Neuronal stem cell (in vitro differentiated cells): ENCODE measurements at regions not wholly inside any gene's neighbourhood (a gene's known extent, or its start where the extent isn't known, plus 50 kb on each side); places are given as distances from the start of the nearest gene placed in this dataset.
"Not testable (repeated sequence)": the region's sequence is repeated elsewhere in the genome, so short reads cannot be mapped to it uniquely, and the experiment has no call there.

Experiments
- DNase-seq: peaks from one replicate; pipeline ENCODE4 v3.0.0-alpha.2; 2013; ENCODE audit warnings: low spot score
- H2AFZ ChIP-seq: one replicate; pipeline ENCODE4 v1.6.1; 2013; ENCODE audit warnings: mild to moderate bottlenecking, low read length, inconsistent platforms
- H2AK5ac ChIP-seq: 2 replicates; pipeline ENCODE4 v1.6.1; 2013; ENCODE audit warnings: low read depth, mild to moderate bottlenecking, inconsistent platforms, low read length, moderate library complexity, mixed read lengths
- H2BK120ac ChIP-seq: 2 replicates; pipeline ENCODE4 v1.6.1; 2013; ENCODE audit warnings: low read depth, mild to moderate bottlenecking, inconsistent platforms, low read length, moderate library complexity, mixed read lengths
- H2BK12ac ChIP-seq: one replicate; pipeline ENCODE4 v1.6.1; 2013; ENCODE audit warnings: low read length, inconsistent platforms
- H2BK15ac ChIP-seq: 2 replicates; pipeline ENCODE4 v1.6.1; 2013; ENCODE audit warnings: mild to moderate bottlenecking, low read length, inconsistent platforms, mixed read lengths
- H2BK5ac ChIP-seq: one replicate; pipeline ENCODE4 v1.6.1; 2013; ENCODE audit warnings: inconsistent platforms, mild to moderate bottlenecking, low read length, moderate library complexity
- H3K14ac ChIP-seq: one replicate; pipeline ENCODE4 v1.6.1; 2013; ENCODE audit warnings: low read length, inconsistent platforms
- H3K18ac ChIP-seq: 2 replicates; pipeline ENCODE4 v1.6.1; 2013; ENCODE audit warnings: low read length, inconsistent platforms
- H3K23ac ChIP-seq: 2 replicates; pipeline ENCODE4 v1.6.1; 2013; ENCODE audit warnings: low read depth, mild to moderate bottlenecking, mixed read lengths, low read length, inconsistent platforms; ENCODE audit not compliant: poor library complexity
- H3K27ac ChIP-seq: replicated peaks from 3 replicates; pipeline ENCODE4 v1.5.1; 2013; ENCODE audit warnings: low read length, inconsistent platforms
- H3K27me3 ChIP-seq, 3 experiments: 2 replicates each; pipeline ENCODE4 v1.6.1; 2013; ENCODE audit warnings: low read length in 3 of 3, mild to moderate bottlenecking in 2 of 3, inconsistent platforms in 1 of 3, low read depth in 1 of 3, mixed read lengths in 1 of 3, moderate library complexity in 1 of 3; ENCODE audit not compliant: control insufficient read depth in 3 of 3, insufficient read depth in 3 of 3
- H3K36me3 ChIP-seq, 2 donors: replicated peaks in 1 of 2; 2 replicates each; pipeline ENCODE4 v1.6.1; 2013; ENCODE audit warnings: low read length in 2 of 2; ENCODE audit not compliant: control insufficient read depth in 2 of 2, insufficient read depth in 2 of 2
- H3K4ac ChIP-seq: 2 replicates; pipeline ENCODE4 v1.6.1; 2013; ENCODE audit warnings: inconsistent platforms, mild to moderate bottlenecking, low read length, moderate library complexity
- H3K4me1 ChIP-seq, 2 donors: 1 replicate in 1 of 2; 2 replicates in 1 of 2; pipeline ENCODE4 v1.6.1; 2013; ENCODE audit warnings: low read length in 2 of 2, low read depth in 1 of 2; ENCODE audit not compliant: control insufficient read depth in 2 of 2, insufficient read depth in 1 of 2
- H3K4me2 ChIP-seq: one replicate; pipeline ENCODE4 v1.6.1; 2013; ENCODE audit warnings: mild to moderate bottlenecking, low read length, inconsistent platforms; ENCODE audit not compliant: insufficient read depth, poor library complexity, severe bottlenecking
- H3K4me3 ChIP-seq, 2 donors: 2 replicates each; pipeline ENCODE4 v1.5.1; 2013; ENCODE audit warnings: low read length in 2 of 2, mild to moderate bottlenecking in 2 of 2, inconsistent platforms in 1 of 2, moderate library complexity in 1 of 2
- H3K79me1 ChIP-seq: one replicate; pipeline ENCODE4 v1.6.1; 2013; ENCODE audit warnings: low read depth, mild to moderate bottlenecking, inconsistent platforms, low read length, moderate library complexity
- H3K9ac ChIP-seq: one replicate; pipeline ENCODE4 v1.6.1; 2013; ENCODE audit warnings: mild to moderate bottlenecking, low read depth, low read length, inconsistent platforms; ENCODE audit not compliant: poor library complexity
- H3K9me3 ChIP-seq, 2 donors: replicated peaks in 1 of 2; 2 replicates each; pipeline versions ENCODE3 to v1.6.1; 2013; ENCODE audit warnings: low read length in 2 of 2, mild to moderate bottlenecking in 2 of 2, inconsistent platforms in 1 of 2, low read depth in 1 of 2, mixed read lengths in 1 of 2, moderate library complexity in 1 of 2; ENCODE audit not compliant: control insufficient read depth in 2 of 2, insufficient read depth in 1 of 2
- H4K8ac ChIP-seq: one replicate; pipeline ENCODE4 v1.6.1; 2013; ENCODE audit warnings: low read depth, mild to moderate bottlenecking, inconsistent platforms, low read length, moderate library complexity
- H4K91ac ChIP-seq: one replicate; pipeline ENCODE4 v1.6.1; 2013; ENCODE audit warnings: low read length, low read depth, mild to moderate bottlenecking, inconsistent platforms; ENCODE audit not compliant: poor library complexity
- WGBS, 2 donors: extraction: QIAGEN DNeasy Blood & Tissue Kit; methylation state at CpG; one replicate each; pipeline ENCODE4 v1.1.7; 2013; ENCODE audit warnings: missing lambda C conversion rate in 2 of 2, mixed read lengths in 1 of 2; ENCODE audit not compliant: insufficient read length in 2 of 2, insufficient replicate concordance in 1 of 2; ENCODE audit errors: extremely low coverage in 2 of 2; 5-methylcytosine and 5-hydroxymethylcytosine counted together

DNA sequence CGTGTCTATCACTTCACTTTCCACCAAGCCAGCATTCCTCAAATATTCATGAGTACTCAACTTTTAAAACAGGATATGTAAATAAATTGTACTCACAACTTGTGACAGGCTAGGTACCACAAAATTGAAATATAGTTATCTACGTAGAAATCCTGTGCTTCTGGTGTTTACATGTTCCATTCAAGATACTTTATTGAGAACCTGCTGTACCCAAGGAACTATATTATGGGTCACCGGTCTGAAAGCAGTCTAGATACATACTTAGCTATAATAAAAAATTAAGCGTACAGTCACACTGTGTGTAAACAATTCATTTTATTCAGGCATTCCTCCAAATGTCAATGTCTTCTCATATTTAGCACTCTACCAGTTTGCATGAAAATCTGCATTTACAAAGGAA lies 482.2 kb upstream of the SOX9 start:
- Histone ChIP-seq H3K4me2 (no peak overlapping the region), H3K27ac (no peak overlapping the region), H2BK12ac (no peak overlapping the region), H4K91ac (no peak overlapping the region), H4K8ac (no peak overlapping the region), H3K4me1 (no peaks in the 10 kb centered on the region), H3K27me3 (no peaks in the 10 kb centered on the region), H3K23ac (no peak overlapping the region), H3K9ac (no peak overlapping the region), H2AFZ (no peak overlapping the region), H3K4ac (no peak overlapping the region), H3K9me3 (no peaks in the 10 kb centered on the region), H2BK120ac (no peak overlapping the region), H2BK5ac (no peak overlapping the region), H2AK5ac (no peak overlapping the region), H3K18ac (no peak overlapping the region), H3K4me3 (no peak overlapping the region), H2BK15ac (no peak overlapping the region), H3K79me1 (no peaks in the 10 kb centered on the region), H3K36me3 (no peaks in the 10 kb centered on the region), H3K14ac (no peak overlapping the region)
- DNase-seq = no peak
- no CpG with 5 or more reads among the region's 4 CpGs for WGBS, 2 donors

DNA sequence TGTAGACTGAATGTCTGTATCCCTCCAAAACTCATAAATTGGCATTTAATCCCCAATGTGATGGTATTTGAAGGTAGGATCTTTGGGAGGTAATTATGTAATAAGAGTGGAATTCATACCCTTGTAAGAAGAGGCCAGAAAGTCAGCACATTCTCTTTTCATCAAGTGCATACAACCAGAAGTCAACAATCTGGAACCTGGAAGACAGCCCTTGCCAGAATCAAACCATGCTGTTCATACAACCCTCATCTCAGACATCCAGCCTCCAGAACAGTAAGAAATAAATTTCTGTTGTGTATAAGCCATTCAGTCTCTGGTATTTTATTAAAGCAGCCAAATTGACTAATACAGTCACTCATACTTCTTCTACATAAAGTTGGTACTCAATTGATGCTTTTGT lies 481.0 kb upstream of the SOX9 start:
- no peak overlapping the region for H4K8ac ChIP-seq
- H3K4me1 ChIP-seq = no peaks in the 10 kb centered on the region
- DNase-seq = no peak
- H3K14ac ChIP-seq = no peak overlapping the region
- H3K4me3 ChIP-seq = no peak overlapping the region
- H2BK5ac ChIP-seq = no peak overlapping the region
- H3K79me1 ChIP-seq = no peaks in the 10 kb centered on the region
- no peak overlapping the region for H3K9ac ChIP-seq
- no peak overlapping the region for H3K23ac ChIP-seq
- H3K27ac ChIP-seq = no peak overlapping the region
- no peak overlapping the region for H2BK15ac ChIP-seq
- H3K9me3 ChIP-seq = no peaks in the 10 kb centered on the region
- no peak overlapping the region for H2BK120ac ChIP-seq
- no peak overlapping the region for H2AFZ ChIP-seq
- H3K27me3 ChIP-seq = no peaks in the 10 kb centered on the region
- no peak overlapping the region for H3K4ac ChIP-seq
- no peak overlapping the region for H3K18ac ChIP-seq
- H2AK5ac ChIP-seq = no peak overlapping the region
- H3K36me3 ChIP-seq = no peaks in the 10 kb centered on the region
- H3K4me2 ChIP-seq = no peak overlapping the region
- H2BK12ac ChIP-seq = no peak overlapping the region
- H4K91ac ChIP-seq = no peak overlapping the region

DNA sequence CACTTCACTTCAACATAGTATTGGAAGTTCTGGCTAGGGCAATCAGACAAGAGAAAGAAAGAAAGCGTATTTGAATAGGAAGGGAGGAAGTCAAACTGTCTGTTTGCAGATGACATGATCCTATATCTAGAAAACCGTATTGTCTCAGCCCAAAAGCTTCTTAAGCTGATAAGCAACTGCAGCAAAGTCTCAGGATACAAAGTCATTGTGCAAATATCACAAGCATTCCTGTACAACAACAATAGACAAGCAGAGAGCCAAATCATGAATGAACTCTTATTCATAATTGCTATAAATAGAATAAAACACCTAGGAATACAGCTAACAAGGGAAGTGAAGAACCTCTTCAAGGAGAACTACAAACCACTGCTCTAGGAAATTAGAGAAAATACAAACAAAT lies 473.9 kb upstream of the SOX9 start:
- H3K36me3 ChIP-seq, H3K18ac ChIP-seq: not testable (repeated sequence)

DNA sequence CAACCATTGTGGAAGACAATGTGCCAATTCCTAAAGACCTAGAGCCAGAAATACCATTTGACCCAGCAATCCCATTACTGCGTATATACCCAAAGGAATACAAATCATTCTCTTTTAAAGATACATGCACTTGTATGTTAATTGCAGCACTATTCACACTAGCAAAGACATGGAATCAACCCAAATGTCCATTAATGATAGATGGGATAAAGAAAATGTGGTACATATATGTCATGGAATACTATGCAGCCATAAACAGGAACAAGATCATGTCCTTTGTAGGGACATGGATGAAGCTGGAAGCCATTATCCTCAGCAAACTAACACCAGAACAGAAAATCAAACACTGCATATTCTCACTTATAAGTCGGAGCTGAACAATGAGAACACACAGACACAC lies 472.5 kb upstream of the SOX9 start:
- H2BK5ac ChIP-seq, H3K14ac ChIP-seq, H3K18ac ChIP-seq, H3K36me3 ChIP-seq, H2BK120ac ChIP-seq, H3K4ac ChIP-seq, H3K4me3 ChIP-seq, H4K8ac ChIP-seq, H3K9me3 ChIP-seq, H3K23ac ChIP-seq, H3K4me1 ChIP-seq, H3K4me2 ChIP-seq, H2AK5ac ChIP-seq, H3K9ac ChIP-seq, H3K79me1 ChIP-seq, H2BK12ac ChIP-seq, H2BK15ac ChIP-seq, H2AFZ ChIP-seq, DNase-seq, H4K91ac ChIP-seq, H3K27ac ChIP-seq, H3K27me3 ChIP-seq: not testable (repeated sequence)
- no CpG with 5 or more reads among the region's 2 CpGs for WGBS, 2 donors

More for the DNA sequence above, 473.9 kb upstream of the SOX9 start:
- H3K27me3 ChIP-seq, H2AK5ac ChIP-seq, H3K27ac ChIP-seq, H3K9ac ChIP-seq, H2BK12ac ChIP-seq, H2BK15ac ChIP-seq, H3K79me1 ChIP-seq, H3K4ac ChIP-seq, H3K9me3 ChIP-seq, H3K4me3 ChIP-seq, H3K23ac ChIP-seq, DNase-seq, H2BK120ac ChIP-seq, H2BK5ac ChIP-seq, H4K8ac ChIP-seq, H3K4me2 ChIP-seq, H4K91ac ChIP-seq, H3K4me1 ChIP-seq, H3K14ac ChIP-seq, H2AFZ ChIP-seq: not testable (repeated sequence)
- no CpG with 5 or more reads among the region's 2 CpGs for WGBS, 2 donors
